ENCODE measurements at regions not wholly inside any gene's neighbourhood (a gene's known extent, or its start where the extent isn't known, plus 50 kb on each side); places are given as distances from the start of the nearest gene placed in this dataset.

GRCh38 chr12:126396536-126396935 lies 1331.3 kb downstream of the AACS start:
- TF ChIP-seq CTCF (IDR thresholded peaks at IDR 0.05) = no peak
- TF ChIP-seq ZFX (IDR thresholded peaks at IDR 0.05; ENCODE audit: borderline replicate concordance) = no peak
